Activated CD4-positive, alpha-beta T cell treated with anti-CD3 and anti-CD28 coated beads for 1 hour (primary cell): ENCODE measurements at regions not wholly inside any gene's neighbourhood (a gene's known extent, or its start where the extent isn't known, plus 50 kb on each side); places are given as distances from the start of the nearest gene placed in this dataset.

Source experiments
- DNase-seq: peaks from one replicate; pipeline ENCODE4 v3.0.0-alpha.2; 2020

DNA sequence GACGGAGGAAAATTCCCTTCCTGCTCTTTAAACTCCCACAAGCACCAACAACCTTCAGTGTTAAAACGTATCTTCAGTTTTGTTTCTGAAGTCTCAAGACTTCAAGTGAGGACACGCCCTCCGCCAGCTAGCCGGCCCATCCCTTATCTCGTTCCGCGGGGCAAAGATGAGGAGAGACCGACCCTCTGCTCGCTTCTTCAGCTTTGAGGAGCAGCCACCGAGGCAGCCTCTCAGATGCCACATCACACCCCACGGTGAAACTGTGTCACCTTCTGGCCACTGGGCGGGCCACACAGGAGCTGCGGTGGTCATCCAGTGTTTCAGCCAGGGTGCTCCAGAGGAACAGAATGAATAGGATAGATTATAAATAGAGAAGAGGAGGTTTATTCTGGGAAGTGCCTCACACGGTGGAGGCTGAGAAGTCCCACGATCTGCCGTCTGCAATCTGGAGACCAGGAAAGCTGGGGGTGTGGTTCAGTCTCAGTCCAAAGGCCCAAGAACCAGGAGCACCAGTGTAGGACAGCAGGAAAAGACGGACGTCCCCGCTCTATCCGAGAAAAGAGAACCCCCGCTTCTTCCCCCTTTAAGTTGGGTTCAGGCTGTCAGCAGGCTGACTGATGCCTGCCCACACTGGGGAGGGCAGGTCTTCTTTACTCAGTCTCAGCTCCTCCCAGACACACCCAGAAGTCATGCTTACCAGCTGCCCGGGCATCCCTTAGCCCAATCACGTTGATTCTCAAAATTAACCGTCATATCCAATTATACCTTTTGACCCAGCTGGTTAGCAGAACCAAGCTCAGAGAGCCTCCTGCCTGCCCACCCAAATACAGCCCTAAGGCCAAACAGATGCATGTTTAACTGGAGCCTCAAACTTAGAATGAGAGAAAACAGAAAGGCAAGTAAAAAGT is 399.7 kb upstream of the ID2 start:
- DNase-seq = no peak

GRCh38 chr2:8282858-8283252 is 399.0 kb upstream of the ID2 start:
- DNase-seq = no peak

DNA sequence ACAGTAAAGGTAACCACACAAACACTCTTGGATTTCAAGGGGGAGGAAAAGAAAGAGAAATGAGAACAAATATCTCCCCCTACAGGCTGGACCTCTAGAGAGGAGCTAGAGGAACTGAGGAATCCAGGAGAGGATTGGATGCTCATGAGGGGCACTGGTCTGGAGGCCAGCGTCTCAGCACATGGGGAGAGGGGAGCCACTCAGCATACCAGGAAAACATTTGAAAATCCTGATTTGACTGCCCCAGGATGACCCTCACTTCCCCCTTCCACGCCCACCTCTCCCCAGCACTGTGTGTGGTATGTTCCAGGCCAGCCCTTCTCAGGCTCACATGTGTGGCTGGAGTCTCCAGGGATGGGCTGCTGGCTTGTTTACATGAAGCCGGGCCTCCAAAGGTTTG is 396.8 kb upstream of the ID2 start:
- DNase-seq = no peak

- no peak for DNase-seq
Measured at GRCh38 chr2:8285898-8286297, 396.0 kb upstream of the ID2 start.

DNA sequence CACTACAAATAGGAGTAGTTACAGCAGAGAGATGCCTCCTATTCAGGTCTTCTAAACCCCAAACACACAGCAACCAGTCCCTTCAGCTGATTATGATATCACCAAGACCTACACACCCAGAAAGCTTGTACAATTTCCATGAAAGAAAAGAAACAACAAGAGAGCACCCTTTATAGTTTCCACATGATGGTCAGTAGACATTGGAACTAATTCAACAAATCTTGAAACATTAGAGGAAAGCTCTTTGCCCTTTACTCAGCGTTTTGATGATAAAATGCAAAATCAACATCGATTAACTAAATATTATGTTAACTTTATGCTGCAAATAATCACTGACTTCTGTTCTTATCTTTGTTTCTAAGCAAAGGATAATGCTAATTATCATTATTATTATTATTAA is 393.6 kb upstream of the ID2 start:
- DNase-seq = no peak

DNA sequence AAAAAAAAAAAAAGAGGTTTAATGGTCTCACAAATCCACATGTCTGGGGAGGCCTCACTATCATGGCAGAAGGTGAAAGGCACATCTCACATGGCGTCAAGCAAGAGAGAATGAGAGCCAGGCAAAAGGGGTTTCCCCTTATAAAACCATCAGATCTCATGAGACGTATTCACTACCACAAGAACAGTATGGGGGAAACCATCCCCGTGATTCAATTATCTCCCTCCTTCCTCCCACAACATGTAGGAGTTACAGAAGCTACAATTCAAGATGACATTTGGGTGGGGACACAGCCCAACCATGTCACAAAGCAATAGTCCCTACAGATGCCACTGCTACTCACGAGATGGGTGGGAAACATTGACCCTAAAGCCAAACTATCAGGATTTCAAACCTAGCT is 392.7 kb upstream of the ID2 start:
- no peak for DNase-seq

- DNase-seq = no peak
Measured at GRCh38 chr2:8290771-8291352, 391.0 kb upstream of the ID2 start.

GRCh38 chr2:8296306-8296705 is 385.6 kb upstream of the ID2 start:
- no peak for DNase-seq

GRCh38 chr2:8297376-8298231 is 384.3 kb upstream of the ID2 start:
- DNase-seq = no peak

DNA sequence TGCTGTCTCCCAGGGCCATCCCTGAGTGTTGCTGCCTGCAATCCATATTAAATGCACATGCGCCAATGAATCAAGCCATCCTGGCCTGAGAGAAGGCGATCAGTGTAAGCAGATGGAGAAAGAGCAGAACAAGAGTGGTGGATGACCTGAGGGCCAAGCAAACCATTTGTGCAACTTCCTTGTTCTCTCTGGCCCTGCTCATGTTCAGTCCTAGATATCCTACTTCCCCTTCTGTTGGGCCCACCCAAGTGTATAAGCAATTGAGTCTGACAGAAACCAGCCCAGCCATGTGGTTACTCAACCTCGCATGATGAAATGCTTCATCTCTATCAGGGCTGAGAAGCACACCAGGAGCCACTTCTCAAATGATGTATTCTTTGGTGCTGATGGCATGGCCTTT is 383.1 kb upstream of the ID2 start:
- no peak for DNase-seq

- DNase-seq = no peak
Measured at GRCh38 chr2:8300216-8300615, 381.6 kb upstream of the ID2 start.

DNA sequence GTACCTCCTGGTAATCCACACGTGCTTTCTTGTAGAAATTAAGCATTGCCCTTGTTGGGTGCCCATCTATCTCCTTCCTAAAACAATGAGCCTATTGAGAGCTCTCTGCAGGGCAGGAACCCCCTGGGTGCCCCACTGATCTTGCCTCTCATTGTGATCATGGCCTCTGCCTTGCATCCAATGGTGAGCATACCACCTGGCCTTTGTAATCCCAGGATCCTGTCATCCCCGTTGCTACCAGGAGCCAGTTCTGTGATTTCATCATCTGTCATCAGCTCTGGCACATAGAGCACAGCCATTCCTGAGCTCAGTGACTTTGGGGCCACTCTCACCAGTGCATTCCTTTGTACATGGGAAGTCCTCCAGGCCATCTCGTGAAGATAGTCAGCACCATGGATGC is 381.0 kb upstream of the ID2 start:
- DNase-seq = no peak

DNA sequence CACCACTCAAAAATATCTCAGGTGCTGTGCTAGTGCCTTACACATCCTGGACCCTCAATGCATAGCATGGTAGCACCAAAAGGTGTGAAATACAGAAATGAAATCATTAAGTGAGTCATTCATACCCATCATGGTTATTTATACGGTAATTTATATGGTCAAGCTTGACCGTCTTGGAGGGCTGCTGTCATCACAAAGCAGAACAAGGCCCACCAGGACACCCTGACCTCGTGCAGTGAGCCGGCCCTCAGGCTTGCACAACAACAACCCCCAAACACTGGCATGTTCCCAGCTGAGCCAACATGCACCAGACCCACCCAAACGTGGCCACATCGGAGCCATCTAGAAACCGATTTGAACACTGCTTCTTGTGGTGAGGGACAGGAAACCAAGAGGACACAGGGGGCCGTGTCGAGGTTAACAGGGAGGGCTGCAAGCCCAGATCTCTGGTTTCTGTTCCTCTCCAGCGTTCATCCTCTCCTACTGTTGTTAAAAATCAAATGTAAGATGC is 378.5 kb upstream of the ID2 start:
- DNase-seq = peak; percentile 34

DNA sequence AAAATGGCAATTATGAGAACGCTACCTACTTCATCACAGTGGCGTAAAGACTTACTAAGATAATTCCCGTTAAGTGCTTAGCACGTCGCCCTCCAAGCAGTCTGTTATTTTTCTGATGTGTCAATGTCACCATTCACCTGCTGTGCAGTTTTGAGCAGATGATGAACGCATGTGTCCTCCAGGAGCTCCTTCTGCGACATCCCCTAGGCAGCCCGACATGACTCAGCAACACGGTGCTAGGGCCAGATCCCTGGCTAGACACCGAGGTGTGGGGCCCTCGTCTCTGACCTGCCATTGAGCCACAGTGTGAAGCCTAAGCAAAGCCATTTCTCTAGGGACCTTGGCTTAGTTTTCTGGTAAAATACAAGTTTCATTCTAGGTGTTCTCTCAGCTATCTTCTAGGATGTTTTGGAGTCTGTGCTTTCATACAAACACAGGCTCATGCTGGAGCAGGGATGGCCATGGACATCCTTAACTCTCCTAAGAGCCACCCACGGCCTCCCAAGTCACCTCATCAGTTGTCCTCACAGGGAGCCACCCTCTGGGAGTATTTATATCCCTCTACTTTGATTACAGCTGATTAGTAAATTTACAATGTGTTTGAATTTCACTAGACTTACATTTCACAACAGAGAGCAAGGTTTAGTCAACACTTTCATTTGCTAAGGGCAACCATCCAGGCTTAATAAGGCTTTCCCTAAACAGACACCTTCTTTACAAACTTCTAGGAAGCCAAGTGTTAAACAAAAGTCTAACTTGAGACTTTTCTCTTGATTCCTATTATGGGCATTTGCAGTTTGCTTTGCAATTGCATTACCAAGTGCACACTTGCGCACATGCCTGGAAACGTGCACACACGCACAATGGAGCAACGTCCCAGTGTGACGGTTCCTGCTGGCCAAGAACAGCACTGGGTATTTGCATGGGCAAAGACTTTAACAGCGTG is 376.8 kb upstream of the ID2 start:
- no peak for DNase-seq

DNA sequence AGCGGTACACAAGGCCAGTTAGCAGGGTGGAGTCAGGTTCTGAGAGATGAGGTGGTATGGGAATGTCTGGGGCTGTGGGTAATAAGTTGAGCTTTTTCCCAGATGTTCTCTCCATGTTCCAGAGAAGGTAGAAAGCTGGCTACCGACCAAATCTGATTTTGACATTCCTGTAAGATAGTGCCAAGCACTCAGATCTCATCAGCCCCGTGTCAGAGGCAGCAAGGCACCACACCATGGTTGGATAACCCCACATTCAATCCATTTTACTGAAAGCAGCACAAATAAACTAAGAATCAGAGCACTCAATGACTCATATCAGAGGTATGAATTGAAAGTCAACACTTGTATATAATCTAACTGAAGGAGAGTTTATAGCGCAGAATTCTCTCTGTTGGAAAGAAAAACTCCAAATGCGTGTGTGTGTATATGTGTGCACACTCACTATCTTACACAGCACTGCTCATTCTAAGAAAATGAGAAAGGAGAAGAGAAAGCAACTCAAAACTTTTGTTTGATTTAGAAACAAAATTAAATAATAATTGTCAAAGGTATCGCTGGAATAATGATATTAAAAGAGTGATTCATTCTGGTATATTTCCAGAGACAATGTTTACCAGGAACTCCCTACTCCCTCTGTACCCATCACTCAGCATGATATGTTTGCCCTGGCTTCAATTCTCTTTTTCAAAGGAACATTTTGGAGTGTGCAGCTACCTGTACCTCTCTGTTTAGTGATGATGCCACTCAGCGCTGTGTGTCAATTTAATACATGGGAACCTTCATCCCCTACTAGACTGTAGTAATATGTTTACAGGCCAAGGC is 375.1 kb upstream of the ID2 start:
- DNase-seq = no peak

- no peak for DNase-seq
Measured at GRCh38 chr2:8307606-8308180, 374.2 kb upstream of the ID2 start.

DNA sequence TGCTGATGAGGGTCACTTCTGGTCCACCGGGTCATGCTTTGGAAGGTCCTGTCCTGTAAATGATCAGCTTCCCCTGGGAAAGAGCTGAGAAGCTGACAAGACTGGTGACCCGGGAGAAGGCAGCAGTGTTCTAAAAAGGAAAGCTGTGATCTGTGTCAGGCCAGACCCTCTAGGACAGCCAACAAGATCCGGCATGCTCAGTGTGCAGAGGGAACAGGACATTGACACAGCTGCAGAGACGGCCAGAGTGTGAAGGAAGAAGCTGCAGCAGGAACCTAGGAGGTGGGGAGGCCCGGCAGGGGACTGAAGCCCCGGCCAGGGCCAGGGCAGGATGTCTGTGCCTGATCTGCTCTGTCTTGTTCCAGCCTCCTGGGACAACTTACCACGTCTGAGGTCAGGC is 372.7 kb upstream of the ID2 start:
- DNase-seq = no peak

DNA sequence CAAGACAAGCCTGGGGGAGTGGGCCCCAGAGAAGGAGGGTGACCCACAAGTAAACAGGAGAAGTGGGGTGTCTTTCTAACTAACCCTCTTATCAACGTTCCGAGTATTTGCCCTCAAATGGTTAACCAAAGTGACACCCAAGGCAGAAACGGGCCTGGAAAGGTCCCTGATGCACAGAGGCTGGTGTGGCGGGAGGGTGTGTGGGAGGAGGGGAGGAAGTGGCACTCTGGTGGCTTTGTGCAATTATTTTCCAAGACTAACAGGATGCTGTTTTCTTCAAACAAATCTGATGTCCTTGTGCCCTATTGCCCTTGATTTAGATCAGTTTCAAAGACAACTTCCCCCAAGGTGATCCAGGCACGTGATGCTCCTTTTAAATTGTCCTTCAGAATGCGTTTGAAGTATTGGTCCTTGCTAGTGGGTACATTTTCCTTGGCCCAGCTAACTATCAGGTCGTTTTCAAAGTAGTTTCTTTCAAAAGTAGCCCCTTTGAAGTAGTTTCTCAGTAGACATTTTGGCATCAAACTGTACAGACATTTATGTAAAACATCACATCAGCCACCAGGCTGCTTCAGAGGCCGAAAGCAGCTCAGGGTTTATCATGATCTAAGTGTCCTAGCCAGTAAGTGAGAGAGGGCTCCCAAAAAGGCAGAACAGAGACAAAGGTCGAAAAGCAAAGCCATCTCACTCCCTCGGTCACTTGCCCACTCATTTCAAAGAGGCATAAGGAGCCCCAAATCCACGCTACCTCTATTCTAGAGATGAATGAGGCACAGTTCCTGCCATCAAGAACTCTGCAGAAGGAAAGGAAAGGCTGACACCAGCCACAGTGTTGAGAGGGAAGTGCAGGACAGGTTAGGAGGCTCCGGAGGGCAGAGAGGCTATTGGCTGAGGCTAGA is 371.1 kb upstream of the ID2 start:
- no peak for DNase-seq

GRCh38 chr2:8312221-8312620 is 369.6 kb upstream of the ID2 start:
- DNase-seq = no peak
